ENCODE measurements at regions not wholly inside any gene's neighbourhood (a gene's known extent, or its start where the extent isn't known, plus 50 kb on each side); places are given as distances from the start of the nearest gene placed in this dataset.
"Not testable (repeated sequence)": the region's sequence is repeated elsewhere in the genome, so short reads cannot be mapped to it uniquely, and the experiment has no call there.

DNA sequence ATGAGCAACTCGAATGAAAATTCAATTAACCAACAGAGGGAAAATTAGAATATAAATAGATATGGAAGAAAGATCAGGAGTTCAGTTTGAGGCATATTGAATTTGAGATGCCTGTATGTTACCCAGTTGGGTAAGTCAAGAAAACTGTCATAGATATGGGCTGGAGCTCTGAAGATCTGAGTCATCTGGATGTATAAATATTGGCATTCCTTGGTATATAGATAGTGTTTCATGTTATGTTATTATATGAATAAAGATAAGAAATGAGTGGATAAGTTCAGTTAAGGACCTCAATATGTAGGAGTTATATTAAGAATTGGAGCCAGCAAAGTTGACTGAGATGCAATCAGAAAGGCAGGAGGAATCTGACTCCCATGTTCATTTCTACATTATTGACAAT, 543.6 kb upstream of the SMIM31 start:
- peak; percentile 2 for DNase-seq (ENCODE audit: low read depth)

DNA sequence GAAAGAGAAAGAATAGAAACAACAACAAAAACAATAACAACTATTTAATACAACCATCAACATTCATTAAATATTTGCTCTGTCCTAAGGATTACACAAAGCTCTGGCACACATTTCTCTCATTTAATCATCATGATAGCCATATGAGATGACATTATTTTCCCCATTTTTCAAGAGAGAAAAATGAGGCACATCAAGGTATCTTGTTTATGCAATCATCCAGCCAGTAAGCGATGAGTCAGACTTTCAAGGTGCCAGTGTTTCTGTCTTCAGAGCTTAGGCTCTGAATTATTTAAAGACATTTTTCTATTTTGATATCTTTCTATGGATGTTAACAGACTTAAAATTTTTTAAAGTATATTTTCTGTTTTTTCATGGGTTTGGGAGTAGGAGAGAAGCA, 541.8 kb upstream of the SMIM31 start:
- peak; percentile 24 for DNase-seq (ENCODE audit: low read depth)

DNA sequence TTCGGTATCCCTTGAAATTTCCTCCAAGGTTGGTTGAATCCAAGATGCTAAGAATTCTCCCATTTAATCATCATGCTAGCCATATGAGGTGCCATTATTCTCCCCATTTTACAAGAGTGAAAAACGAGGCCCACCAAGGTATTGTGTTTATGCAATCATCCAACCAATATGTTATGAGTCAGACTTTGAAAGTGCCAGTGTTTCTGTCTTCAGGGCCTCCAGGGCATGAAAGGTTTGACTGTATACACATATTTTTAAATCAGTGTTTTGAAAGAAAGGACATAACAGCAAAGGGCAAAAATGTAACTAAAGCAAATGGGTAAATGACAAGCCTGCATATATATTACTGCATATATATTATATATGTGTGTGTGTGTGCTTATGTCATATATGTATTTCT, 541.2 kb upstream of the SMIM31 start:
- no peak for DNase-seq (ENCODE audit: low read depth)

DNA sequence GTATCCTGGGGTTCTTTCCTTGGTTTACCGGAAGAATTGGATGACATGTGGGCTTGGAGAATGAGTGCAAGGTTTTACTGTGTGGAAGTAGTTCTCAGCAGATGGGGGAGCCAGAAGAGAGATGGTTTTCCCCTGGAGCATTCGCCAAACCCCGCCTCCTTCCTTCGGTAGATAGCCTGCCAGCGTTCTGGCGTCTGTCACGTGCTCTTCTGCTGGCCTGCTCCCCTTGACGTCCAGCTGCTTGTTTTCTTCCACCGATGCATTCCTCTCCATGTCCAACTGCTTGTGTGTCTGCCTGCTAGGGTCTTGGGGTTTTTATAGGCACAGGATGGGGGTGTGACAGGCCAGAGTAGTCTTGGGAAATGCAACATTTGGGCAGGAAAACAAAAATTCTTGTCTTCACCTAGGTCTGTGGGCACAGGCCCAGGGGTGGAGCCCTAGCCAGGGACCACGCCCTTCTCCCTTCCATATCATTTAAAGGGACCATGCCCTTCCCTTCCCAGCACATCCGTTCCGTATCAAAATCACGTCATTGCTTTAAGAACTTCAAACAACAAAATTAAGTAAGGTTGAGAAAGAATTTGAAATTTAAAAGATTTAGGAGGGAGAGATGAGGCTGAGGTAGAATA, 538.7 kb upstream of the SMIM31 start:
- DNase-seq (ENCODE audit: low read depth) = no peak

DNA sequence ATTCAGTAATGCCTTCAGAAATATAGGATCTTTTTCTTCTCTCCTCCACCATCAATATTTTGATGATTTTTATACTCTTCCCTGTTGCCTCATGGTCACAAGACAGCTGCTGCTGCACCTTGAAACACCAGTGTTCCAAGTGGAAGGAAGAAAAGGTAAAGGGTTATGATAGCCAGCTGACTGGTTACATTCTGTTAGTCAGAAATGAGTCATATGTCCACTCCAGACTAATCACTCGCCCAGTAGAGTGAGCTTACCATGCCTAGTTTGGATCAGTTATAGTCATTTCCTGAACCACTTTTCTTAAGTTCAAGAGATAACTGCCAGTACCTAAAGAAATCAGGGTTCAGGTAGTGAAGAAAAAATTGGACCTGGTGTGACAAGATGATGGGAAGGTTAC, 532.3 kb upstream of the SMIM31 start:
- peak; percentile 36 for DNase-seq (ENCODE audit: low read depth)

DNA sequence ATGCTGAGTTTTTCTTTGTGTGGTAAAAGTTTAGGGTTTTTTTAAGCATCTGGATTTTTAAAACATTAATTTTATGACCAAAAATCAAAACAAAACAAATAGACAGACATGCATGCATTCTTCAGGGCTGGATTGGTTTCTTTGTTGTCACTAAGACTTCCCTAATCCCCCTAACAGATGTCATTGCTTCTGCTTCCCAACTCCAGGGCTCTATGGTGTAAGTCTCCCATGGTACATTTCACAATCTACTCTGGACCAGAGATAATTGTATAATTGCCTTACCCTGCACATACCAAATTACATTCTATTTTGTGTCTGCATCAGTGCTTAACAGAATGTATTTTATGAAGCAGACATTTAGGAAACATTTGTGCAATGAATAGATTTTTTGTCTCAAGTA, 529.1 kb upstream of the SMIM31 start:
- no peak for DNase-seq (ENCODE audit: low read depth)

DNA sequence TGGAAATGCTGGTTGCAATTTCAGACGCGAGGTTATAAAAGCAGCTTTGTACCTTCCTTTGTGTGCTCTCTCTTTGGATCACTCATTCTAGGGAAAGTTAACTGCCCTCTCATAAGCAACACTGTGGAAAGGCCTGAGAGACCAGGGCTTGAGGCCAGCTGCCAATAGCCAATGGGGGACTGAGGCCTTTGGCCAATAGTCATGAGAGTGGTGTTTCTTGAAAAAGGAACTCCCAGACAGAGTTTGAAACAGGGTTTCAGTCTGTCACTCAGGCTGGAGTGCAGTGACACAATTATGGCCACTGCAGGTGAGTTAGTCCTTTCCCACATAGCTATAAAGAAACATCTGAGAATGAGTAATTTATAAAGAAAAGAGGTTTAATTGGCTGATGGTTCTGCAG, 524.7 kb upstream of the SMIM31 start:
- DNase-seq (ENCODE audit: low read depth) = no peak

DNA sequence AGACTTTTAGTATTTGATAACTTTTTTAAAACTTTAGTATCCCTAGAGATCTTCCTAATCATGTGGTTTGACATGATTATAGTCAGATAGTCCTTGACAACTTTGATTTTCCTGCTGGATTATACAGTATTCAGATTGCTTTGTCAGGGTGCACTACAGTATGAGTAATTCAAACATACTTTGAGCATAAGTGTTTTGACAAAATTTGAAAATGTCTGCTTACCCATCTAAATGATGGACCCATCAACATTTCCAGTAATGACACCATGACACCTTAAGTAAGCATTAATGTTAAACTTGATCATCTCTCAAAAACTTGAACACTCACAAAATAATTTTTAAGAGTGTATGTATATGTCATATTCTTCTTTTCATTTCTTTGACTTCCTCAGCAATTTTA, 514.5 kb upstream of the SMIM31 start:
- DNase-seq (ENCODE audit: low read depth) = no peak

DNA sequence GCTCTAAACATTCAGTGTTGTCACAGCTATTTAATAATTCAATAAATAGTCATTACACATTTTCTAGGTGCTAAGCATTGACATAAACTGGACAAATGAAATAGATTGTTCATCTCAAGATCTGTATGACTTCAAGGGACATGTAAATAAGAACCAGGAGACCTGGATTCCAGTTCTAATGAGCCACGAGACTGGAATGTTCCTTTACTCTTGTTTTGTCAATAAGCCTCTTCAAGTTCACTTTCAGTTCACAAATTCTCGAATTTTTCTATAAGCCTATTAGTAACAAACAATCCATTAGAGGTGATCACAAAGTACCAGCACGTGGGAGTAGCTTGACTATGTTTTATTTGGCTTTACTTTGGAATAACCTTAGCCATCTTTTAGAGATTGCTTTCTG, 514.0 kb upstream of the SMIM31 start:
- no peak for DNase-seq (ENCODE audit: low read depth)

DNA sequence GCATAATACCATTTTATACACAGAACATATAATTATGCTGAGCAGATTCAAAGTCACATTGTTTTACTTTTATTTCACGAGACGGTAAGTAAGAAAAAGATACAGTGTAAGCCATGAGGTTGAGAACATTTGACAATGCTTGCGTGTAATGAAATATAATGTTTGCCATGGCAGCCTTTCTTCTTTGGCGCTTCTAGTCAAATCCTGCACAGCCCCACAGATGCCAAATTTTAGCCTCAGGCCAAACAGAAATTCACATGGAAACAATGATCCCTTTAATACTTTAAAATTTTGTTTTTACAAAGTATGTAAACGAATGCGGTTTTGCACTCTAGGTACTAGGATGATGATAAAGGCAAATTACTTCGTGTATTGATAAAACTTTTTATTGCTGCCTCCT, 502.7 kb upstream of the SMIM31 start:
- no peak for DNase-seq (ENCODE audit: low read depth)

DNA sequence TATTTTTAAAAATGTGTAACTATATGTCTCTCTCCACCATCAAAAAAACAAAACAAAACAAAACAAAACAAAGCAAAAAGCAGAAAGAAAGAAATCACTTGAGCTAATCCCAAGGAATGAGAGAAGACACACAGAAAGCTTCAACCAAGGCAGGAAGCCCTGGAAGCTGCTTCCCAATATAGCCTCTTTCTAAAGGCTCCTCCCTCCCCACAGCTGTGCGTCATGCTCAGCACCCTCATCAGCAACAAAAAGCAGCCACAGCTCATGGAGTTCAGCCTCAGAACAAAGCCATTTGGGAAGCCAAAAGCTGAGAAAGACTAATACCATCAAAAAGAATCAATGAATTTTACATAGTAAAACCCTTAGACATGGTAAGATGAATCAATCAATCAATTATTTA, 501.6 kb upstream of the SMIM31 start:
- DNase-seq (ENCODE audit: low read depth) = peak; percentile 1

DNA sequence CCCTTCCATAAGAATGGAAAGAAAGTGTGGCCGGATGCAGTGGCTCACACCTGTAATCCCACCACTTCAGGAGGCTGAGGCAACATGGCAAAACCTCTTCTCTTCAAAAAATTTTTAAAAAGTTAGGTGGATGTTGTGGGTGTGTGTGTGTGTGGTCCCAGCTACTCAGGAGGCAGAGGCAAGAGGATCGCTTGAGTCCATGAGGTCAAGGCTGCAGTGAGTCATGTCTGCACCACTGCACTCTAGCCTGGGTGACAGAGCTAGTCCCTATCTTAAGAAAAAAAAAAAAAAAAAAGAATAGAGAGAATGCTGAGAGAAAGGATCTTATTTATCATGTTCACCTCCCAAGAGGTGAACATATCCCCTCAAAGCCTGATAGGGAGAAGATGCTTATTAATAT, 492.1 kb upstream of the SMIM31 start:
- no peak for DNase-seq (ENCODE audit: low read depth)

DNA sequence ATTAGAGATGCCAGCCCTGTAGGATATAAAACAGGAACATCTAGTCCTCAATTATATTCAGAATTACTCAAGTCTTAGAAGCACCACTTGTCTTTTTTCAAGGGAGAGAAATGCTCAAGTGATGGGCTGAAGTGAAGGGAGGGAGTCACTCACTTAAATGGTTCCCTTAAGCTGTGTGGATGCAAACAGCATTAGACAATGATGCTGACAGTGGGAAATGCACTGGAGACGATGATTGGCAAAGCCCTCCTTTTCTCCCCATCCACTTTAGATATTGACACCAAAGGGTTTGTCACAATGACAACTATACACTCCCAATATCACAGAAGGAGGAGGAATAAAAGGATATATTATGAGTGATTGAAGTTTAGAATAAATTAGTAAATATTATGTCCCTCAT, 491.4 kb upstream of the SMIM31 start:
- not testable (repeated sequence) for DNase-seq (ENCODE audit: low read depth)

DNA sequence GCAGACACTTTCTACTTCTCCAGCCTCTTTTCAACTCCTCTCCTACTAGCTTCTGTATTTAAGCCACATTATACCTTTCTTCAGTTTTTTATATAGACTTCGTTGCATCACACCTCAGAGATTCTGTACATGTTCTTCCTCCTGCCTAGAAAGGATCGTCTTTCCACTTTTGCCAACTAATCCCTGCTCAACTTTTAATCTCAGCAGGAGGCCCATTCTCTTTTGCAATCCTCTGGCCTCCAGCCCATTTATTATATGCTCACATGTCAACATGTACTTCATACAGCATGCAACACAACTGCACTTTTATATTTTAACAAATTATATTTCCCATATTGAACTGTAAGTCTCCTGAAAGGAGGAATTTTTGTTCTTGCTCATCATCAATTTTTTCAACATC, 476.5 kb upstream of the SMIM31 start:
- DNase-seq (ENCODE audit: low read depth) = not testable (repeated sequence)

DNA sequence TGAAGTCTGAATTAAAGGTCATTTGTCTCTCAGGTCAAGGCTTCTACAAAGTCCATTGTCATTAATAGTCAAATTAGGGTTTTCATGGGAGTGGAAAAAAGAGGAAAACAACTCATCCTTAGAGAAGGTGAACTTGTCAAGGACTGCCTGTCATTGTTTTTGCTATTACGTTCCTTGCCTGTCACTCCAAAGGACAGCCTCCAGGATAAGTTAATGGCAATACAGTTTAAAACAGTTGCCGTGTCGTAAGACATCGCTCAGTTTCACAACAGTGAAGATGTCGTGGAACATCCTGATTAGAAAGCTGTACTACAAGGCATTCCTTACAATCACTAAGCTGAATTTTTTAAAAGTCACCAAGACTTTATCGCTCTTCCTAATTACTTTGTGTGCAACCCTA, 466.8 kb upstream of the SMIM31 start:
- DNase-seq (ENCODE audit: low read depth) = no peak

DNA sequence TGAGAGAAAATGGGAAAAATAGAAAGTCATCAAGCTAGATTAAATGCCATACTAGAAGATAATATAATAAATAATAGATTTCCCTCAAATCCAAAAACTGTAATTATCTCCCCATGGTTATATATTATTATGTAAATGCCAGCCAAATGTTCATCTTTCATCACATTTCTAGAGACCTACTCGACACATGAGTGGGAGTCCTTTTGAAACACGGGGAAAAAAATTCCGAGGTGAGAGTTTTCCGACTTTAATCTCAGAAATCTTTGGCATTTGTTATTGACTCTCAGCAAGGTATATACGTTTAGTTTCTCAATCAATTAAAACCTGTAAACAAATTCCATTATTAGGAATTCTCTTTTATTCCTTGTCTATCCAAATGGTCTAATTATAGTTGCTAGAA, 465.4 kb upstream of the SMIM31 start:
- no peak for DNase-seq (ENCODE audit: low read depth)

DNA sequence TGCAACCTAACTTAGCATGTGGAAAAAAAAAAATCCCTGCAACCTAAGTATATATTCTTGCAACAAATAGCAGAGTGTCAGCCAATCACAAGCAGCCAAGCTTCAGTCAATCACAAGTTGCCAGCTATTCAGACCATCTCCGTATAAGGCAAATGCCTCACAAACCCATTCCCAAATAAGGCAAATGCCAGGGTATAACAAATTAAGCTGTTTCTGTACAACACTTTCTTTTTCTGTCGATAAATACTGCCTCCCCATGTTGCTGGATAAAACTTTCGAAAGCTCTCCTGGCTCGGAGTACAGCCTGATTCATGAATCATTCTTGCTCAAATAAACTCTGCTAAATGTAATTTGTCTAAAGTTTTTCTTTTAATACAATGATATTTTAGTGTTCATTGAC, 460.7 kb upstream of the SMIM31 start:
- DNase-seq (ENCODE audit: low read depth) = no peak

DNA sequence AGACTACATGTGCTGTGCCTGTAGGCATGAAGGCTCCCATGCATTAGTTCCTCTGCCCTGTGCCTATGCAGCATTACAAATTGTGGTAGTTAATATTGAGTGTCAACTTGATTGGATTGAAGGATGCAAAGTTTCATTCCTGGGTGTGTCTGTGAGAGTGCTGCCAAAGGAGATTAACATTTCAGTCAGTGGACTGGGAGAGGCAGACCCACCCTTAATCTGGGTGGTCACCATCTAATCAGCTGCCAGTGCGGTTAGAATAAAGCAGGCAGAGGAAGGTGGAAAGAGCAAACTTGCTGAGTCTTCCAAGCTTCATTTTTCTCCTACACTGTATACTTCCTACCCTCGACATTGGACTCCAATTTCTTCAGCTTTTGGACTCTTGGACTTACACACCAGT, 460.2 kb upstream of the SMIM31 start:
- no peak for DNase-seq (ENCODE audit: low read depth)

DNA sequence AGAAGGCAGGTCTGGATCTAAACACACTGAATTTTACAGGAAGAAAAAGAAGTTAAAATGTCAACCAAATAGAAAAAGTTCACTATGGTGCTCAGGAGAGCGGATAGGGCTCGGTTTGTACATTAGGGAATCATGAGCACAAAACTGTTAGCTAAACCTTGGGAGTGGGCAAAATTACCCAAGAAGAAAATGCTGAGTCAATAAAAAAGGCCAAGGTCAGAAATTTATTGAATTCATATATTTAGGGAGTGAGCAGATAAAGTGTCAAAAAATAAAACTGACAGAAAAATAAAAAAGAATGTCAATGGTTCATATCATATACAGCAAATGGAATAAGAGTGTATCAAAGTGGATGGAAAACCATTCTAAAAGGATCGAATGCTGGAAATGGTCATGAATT, 452.5 kb upstream of the SMIM31 start:
- no peak for DNase-seq (ENCODE audit: low read depth)

DNA sequence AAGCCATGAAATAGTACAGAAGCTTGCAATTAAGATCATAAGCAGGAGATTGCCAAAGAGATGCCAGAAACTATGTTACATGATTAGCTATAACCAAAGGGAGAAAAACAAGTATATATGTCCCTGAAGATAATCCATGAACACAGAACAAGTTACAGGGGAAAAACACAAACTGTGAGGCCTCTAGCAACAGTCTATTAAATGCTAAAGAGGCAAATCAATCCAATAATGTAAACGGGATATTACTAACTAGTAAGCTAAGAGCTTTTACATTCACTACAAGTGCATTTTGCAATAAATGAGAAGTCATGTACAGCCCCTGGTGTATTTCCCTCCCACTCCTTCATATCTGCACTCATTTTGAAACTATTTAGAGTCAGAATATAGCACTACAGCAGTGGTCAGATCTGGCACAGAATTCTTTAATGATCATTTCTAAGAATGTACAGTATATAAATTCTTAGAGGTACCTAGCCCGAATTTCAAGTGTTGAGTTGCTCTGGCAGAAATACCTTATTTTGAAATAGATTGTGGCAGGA, 449.8 kb upstream of the SMIM31 start:
- no peak for DNase-seq (ENCODE audit: low read depth)

DNA sequence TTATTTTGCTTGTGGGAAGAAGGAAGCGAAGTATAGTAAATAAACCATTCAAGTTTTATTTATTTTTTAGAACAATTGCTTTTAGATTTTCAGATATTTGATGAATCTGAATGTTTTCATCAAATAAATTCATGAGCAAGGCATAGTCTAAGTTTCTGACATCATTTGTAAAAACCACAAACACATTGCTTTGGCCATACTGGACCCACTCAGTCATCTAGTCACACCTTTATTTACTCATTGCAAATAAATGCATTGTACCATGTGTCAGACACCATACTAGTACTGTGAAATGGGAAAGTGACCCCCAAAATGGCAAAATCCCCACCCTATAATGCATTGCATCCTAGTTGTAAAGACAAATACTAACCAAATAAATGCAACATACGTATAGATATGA, 449.1 kb upstream of the SMIM31 start:
- DNase-seq (ENCODE audit: low read depth) = peak; percentile 3

DNA sequence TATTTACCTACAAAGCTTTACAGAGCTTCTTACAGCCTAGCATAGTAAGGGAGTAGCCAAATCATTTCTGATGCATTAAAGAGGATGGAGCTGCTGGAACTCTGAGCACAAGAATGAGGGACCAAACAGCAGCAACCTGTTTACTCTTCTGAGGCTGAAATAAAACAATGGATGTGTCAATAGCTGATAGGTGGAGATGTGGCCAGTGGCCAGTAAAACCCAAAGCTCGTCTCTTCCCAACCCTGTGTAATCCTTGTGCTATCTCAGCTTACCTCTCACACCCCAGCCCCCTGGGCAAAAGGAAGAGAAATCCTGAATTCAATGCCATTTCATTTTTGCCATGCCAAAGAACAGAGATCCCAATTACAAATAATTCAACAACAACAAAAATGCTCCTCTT, 446.7 kb upstream of the SMIM31 start:
- no peak for DNase-seq (ENCODE audit: low read depth)

DNA sequence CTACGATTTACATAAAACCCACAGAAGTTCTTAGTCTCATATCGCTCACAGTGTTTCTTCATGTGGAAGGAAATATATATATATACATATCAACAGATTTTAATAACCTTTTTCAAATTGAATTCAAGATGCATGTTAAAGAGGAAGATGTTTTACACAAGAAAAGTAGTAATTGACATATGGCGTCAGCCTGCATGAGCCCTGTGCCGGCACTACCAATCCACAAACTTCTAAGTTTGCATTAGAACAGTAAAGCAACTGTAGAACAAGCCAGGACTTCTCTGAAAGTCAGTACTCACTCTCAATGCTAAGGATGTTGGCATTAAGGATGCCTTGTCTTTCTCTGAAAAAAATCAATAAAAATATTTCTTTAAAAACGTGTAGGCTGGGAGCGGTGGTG, 441.3 kb upstream of the SMIM31 start:
- no peak for DNase-seq (ENCODE audit: low read depth)

DNA sequence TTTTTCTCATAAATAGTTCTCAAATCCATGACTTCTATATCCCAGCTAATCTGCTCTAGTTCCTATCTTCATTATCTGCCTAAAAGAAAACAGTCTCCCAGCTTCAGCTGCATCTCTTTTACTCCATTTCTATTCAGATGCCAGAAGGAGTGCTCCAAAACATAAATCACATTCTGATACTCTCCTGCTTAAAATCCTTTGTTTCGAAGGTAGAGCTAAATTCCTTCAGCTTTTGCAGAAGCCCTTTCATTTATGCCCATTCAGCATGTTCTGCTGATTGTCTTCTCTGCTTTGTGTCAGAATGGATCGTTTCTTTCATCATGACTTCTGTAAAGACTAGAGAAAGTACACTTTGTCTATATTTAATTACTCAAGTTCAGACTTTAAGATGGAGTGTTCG, 440.1 kb upstream of the SMIM31 start:
- no peak for DNase-seq (ENCODE audit: low read depth)

DNA sequence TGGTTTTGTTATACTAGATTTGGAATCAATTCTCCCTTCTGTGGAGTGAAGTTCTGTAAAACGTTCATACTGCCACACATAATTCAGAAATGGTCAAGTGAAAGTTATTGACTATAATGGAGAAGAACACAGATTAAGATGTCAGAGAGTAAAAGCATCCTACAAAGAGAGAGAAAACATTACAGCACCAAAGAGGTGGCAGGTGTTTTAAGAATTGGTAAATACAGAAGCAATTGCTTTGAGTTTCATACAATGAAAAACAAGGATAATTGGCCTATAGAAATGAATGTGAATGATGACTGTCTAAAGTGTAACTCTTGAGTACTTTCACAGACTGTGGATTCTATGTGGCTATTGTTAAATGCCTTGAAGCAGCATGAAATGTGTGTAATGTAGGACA, 435.6 kb upstream of the SMIM31 start:
- DNase-seq (ENCODE audit: low read depth) = no peak
